Colonic mucosa (tissue), 4 donors: ENCODE measurements at regions not wholly inside any gene's neighbourhood (a gene's known extent, or its start where the extent isn't known, plus 50 kb on each side); places are given as distances from the start of the nearest gene placed in this dataset.

Experiments used
- DNase-seq: peaks from one replicate; pipeline ENCODE4 v3.0.0-alpha.2; 2020
- H3K27ac ChIP-seq: fragments of 200-600 bp; one replicate; pipeline ENCODE4 v1.8.0; 2021
- H3K27me3 ChIP-seq: fragments of 200-600 bp; one replicate; pipeline ENCODE4 v1.8.0; 2021
- H3K36me3 ChIP-seq: fragments of 200-600 bp; one replicate; pipeline ENCODE4 v1.8.0; 2021
- H3K4me1 ChIP-seq: fragments of 200-600 bp; one replicate; pipeline ENCODE4 v1.8.0; 2021; ENCODE audit warnings: mild to moderate bottlenecking
- H3K4me3 ChIP-seq: fragments of 200-600 bp; one replicate; pipeline ENCODE4 v1.8.0; 2021
- H3K9ac ChIP-seq, 2 donors: one replicate each; pipeline ENCODE4 v1.7.0; 2013; ENCODE audit warnings: control low read depth in 2 of 2, low read depth in 2 of 2, low read length in 2 of 2
- H3K9me3 ChIP-seq: fragments of 200-600 bp; one replicate; pipeline ENCODE4 v1.8.0; 2021
- CTCF ChIP-seq: fragments of 200-600 bp; IDR thresholded peaks from one replicate; pipeline ENCODE4 v1.8.0; 2022; ENCODE audit warnings: antibody characterized with exemption, mild to moderate bottlenecking
- intact Hi-C: fragments of 100-400 bp; cut with DNase I; formaldehyde crosslinking; loops from one replicate; pipeline ENCODE4 v1.14.1; 2022
- donor health status: healthy.
- donor health status: DM: no; HTN: no; CAD: no.
- donor health status: DM: no; HTN: no; CAD: no.

GRCh38 chr2:145323512-145323911, 803.6 kb upstream of the ZEB2 start:
- no peak overlapping the region for H3K27ac ChIP-seq
- no peak overlapping the region for H3K9ac ChIP-seq
- DNase-seq, result no peak
- no peaks in the 10 kb centered on the region for H3K36me3 ChIP-seq
- H3K27me3 ChIP-seq, result no peaks in the 10 kb centered on the region
- no peaks in the 10 kb centered on the region for H3K4me1 ChIP-seq
- intact Hi-C loops, result no loop called here
- H3K4me3 ChIP-seq, result no peak overlapping the region
- no peaks in the 10 kb centered on the region for H3K9me3 ChIP-seq
- no peak for TF ChIP-seq CTCF

GRCh38 chr2:145321344-145321743, 801.4 kb upstream of the ZEB2 start:
- no peaks in the 10 kb centered on the region for H3K4me1 ChIP-seq
- intact Hi-C loops, result no loop called here
- no peak for TF ChIP-seq CTCF
- DNase-seq, result no peak
- no peaks in the 10 kb centered on the region for H3K27me3 ChIP-seq
- H3K27ac ChIP-seq, result no peak overlapping the region
- no peaks in the 10 kb centered on the region for H3K36me3 ChIP-seq
- H3K4me3 ChIP-seq, result no peak overlapping the region
- H3K9me3 ChIP-seq, result no peaks in the 10 kb centered on the region
- no peak overlapping the region for H3K9ac ChIP-seq

GRCh38 chr2:145316496-145316895, 796.6 kb upstream of the ZEB2 start:
- Histone ChIP-seq H3K27ac (no peak overlapping the region), H3K36me3 (no peaks in the 10 kb centered on the region), H3K9ac (no peak overlapping the region), H3K4me3 (no peak overlapping the region), H3K9me3 (no peaks in the 10 kb centered on the region), H3K4me1 (no peaks in the 10 kb centered on the region), H3K27me3 (no peaks in the 10 kb centered on the region)
- intact Hi-C loops, result no loop called here
- no peak for TF ChIP-seq CTCF
- DNase-seq, result no peak

- DNase-seq, result no peak
- no peaks in the 10 kb centered on the region for H3K36me3 ChIP-seq
- H3K27ac ChIP-seq, result no peak overlapping the region
- H3K4me3 ChIP-seq, result no peak overlapping the region
- H3K9ac ChIP-seq, result no peak overlapping the region
- H3K27me3 ChIP-seq, result no peaks in the 10 kb centered on the region
- H3K9me3 ChIP-seq, result no peaks in the 10 kb centered on the region
- H3K4me1 ChIP-seq, result no peaks in the 10 kb centered on the region
- intact Hi-C loops, result no loop called here
- TF ChIP-seq CTCF, result no peak
Observed at GRCh38 chr2:145315053-145315452, 795.1 kb upstream of the ZEB2 start.

GRCh38 chr2:145314119-145314633, 794.3 kb upstream of the ZEB2 start:
- H3K4me1 ChIP-seq, result no peaks in the 10 kb centered on the region
- DNase-seq, result no peak
- H3K27me3 ChIP-seq, result no peaks in the 10 kb centered on the region
- no peak overlapping the region for H3K27ac ChIP-seq
- no peak overlapping the region for H3K4me3 ChIP-seq
- no peak overlapping the region for H3K9ac ChIP-seq
- no peak for TF ChIP-seq CTCF
- H3K9me3 ChIP-seq, result no peaks in the 10 kb centered on the region
- intact Hi-C loops, result no loop called here
- H3K36me3 ChIP-seq, result no peaks in the 10 kb centered on the region

- no peak overlapping the region for H3K27ac ChIP-seq
- no peaks in the 10 kb centered on the region for H3K4me1 ChIP-seq
- no peaks in the 10 kb centered on the region for H3K9me3 ChIP-seq
- intact Hi-C loops, result no loop called here
- no peak overlapping the region for H3K9ac ChIP-seq
- H3K36me3 ChIP-seq, result no peaks in the 10 kb centered on the region
- DNase-seq, result no peak
- H3K27me3 ChIP-seq, result no peaks in the 10 kb centered on the region
- no peak for TF ChIP-seq CTCF
- no peak overlapping the region for H3K4me3 ChIP-seq
Observed at GRCh38 chr2:145305889-145306288, 786.0 kb upstream of the ZEB2 start.
